Neutrophil (primary cell): ENCODE measurements at regions not wholly inside any gene's neighbourhood (a gene's known extent, or its start where the extent isn't known, plus 50 kb on each side); places are given as distances from the start of the nearest gene placed in this dataset.

Experiments
- H3K27ac ChIP-seq: fragments of 200-600 bp; sonication (generic); 2 replicates; pipeline ENCODE4 v1.5.1; 2016; ENCODE audit warnings: mild to moderate bottlenecking, moderate library complexity
- H3K27me3 ChIP-seq: fragments of 200-600 bp; sonication (generic); 2 replicates; pipeline ENCODE4 v1.6.0; 2016; ENCODE audit warnings: mild to moderate bottlenecking
- H3K36me3 ChIP-seq: fragments of 200-600 bp; sonication (generic); 2 replicates; pipeline ENCODE4 v1.5.1; 2017
- H3K4me1 ChIP-seq, 2 experiments: fragments of 200-600 bp in 1 of 2; sonication (generic) in 1 of 2; 1 replicate in 1 of 2; 2 replicates in 1 of 2; pipeline versions ENCODE4 v1.5.1 to v1.6.1; 2013 to 2016; ENCODE audit warnings: low read depth in 1 of 2, low read length in 1 of 2, mild to moderate bottlenecking in 1 of 2, moderate library complexity in 1 of 2; ENCODE audit not compliant: control insufficient read depth in 1 of 2, insufficient read depth in 1 of 2
- H3K4me3 ChIP-seq, 2 experiments: fragments of 200-600 bp in 1 of 2; sonication (generic) in 1 of 2; 1 replicate in 1 of 2; 2 replicates in 1 of 2; pipeline ENCODE4 v1.5.1; 2013 to 2016; ENCODE audit warnings: low read depth in 1 of 2, low read length in 1 of 2, mild to moderate bottlenecking in 1 of 2, moderate library complexity in 1 of 2
- H3K9me3 ChIP-seq: fragments of 200-600 bp; sonication (generic); 2 replicates; pipeline ENCODE4 v1.5.1; 2016
- CTCF ChIP-seq: fragments of 200-600 bp; sonication (generic); IDR thresholded peaks from 2 replicates; pipeline ENCODE4 v1.5.1; 2016; ENCODE audit warnings: antibody characterized with exemption

- no peaks in the 10 kb centered on the region for H3K9me3 ChIP-seq
- no peak overlapping the region for H3K27ac ChIP-seq
- no peaks in the 10 kb centered on the region for H3K36me3 ChIP-seq
- no peak overlapping the region for H3K4me3 ChIP-seq
- no peaks in the 10 kb centered on the region for H3K27me3 ChIP-seq
- H3K4me1 ChIP-seq, result no peaks in the 10 kb centered on the region
- no peak for TF ChIP-seq CTCF
Measured at GRCh38 chr11:81975261-81975900, 758.3 kb downstream of the FAM181B start.

GRCh38 chr11:81970886-81971285, 762.8 kb downstream of the FAM181B start:
- no peak for TF ChIP-seq CTCF
- H3K9me3 ChIP-seq, result no peaks in the 10 kb centered on the region

GRCh38 chr11:81967242-81967641, 766.4 kb downstream of the FAM181B start:
- no peak for TF ChIP-seq CTCF
- Histone ChIP-seq H3K4me1 (no peaks in the 10 kb centered on the region), H3K27me3 (no peaks in the 10 kb centered on the region), H3K27ac (no peak overlapping the region), H3K36me3 (no peaks in the 10 kb centered on the region), H3K4me3 (no peak overlapping the region), H3K9me3 (no peaks in the 10 kb centered on the region)

More at GRCh38 chr11:81970886-81971285, 762.8 kb downstream of the FAM181B start:
- H3K27me3 ChIP-seq, result no peaks in the 10 kb centered on the region
- H3K36me3 ChIP-seq, result no peaks in the 10 kb centered on the region
- no peak overlapping the region for H3K27ac ChIP-seq
- H3K4me3 ChIP-seq, result no peak overlapping the region
- H3K4me1 ChIP-seq, result no peaks in the 10 kb centered on the region

GRCh38 chr11:81966340-81966739, 767.3 kb downstream of the FAM181B start:
- H3K4me1 ChIP-seq, result no peaks in the 10 kb centered on the region
- H3K9me3 ChIP-seq, result no peaks in the 10 kb centered on the region
- no peaks in the 10 kb centered on the region for H3K27me3 ChIP-seq
- no peak overlapping the region for H3K27ac ChIP-seq
- no peak overlapping the region for H3K4me3 ChIP-seq
- no peaks in the 10 kb centered on the region for H3K36me3 ChIP-seq
- no peak for TF ChIP-seq CTCF

- Histone ChIP-seq H3K27me3 (no peaks in the 10 kb centered on the region), H3K27ac (no peak overlapping the region), H3K4me1 (no peaks in the 10 kb centered on the region), H3K36me3 (no peaks in the 10 kb centered on the region), H3K9me3 (no peaks in the 10 kb centered on the region), H3K4me3 (no peak overlapping the region)
- TF ChIP-seq CTCF, result no peak
Measured at GRCh38 chr11:81963018-81963417, 770.6 kb downstream of the FAM181B start.
